SK-N-SH treated with all-trans-retinoic acid at 6 μM for 48 hours (cell line): ENCODE measurements at regions not wholly inside any gene's neighbourhood (a gene's known extent, or its start where the extent isn't known, plus 50 kb on each side); places are given as distances from the start of the nearest gene placed in this dataset.

ENCODE experiments used
- ATAC-seq: fragments of 200-7000 bp; cut with Tn5 transposase; 3 replicates; pipeline ENCODE4 v1.9.1; 2020; ENCODE audit warnings: mild to moderate bottlenecking, moderate library complexity
- ARNTL ChIP-seq: fragments of 450-650 bp; formaldehyde crosslinking; IDR thresholded peaks from 2 replicates; pipeline ENCODE4 v1.5.0; 2020; ENCODE audit warnings: low read depth, mild to moderate bottlenecking, moderate library complexity, borderline replicate concordance
- BACH2 ChIP-seq: fragments of 250-450 bp; sonication (Bioruptor Pico); IDR thresholded peaks from 2 replicates; pipeline ENCODE4 v1.9.0; 2021; ENCODE audit warnings: mild to moderate bottlenecking, borderline replicate concordance
- CREB5 ChIP-seq: fragments of 250-450 bp; sonication (Bioruptor Pico); IDR thresholded peaks from 2 replicates; pipeline ENCODE4 v1.5.1; 2020; ENCODE audit warnings: low read depth, mild to moderate bottlenecking, moderate library complexity
- CSDC2 ChIP-seq: fragments of 250-450 bp; sonication (Bioruptor Pico); IDR thresholded peaks from 2 replicates; pipeline ENCODE4 v1.5.0; 2020; ENCODE audit warnings: mild to moderate bottlenecking, moderate library complexity
- GLIS3 ChIP-seq: fragments of 250-450 bp; sonication (Bioruptor Pico); IDR thresholded peaks from 2 replicates; pipeline ENCODE4 v1.5.0; 2020; ENCODE audit warnings: mild to moderate bottlenecking, moderate library complexity
- ISL1 ChIP-seq: fragments of 250-450 bp; sonication (Bioruptor Pico); IDR thresholded peaks from 2 replicates; pipeline ENCODE4 v2.1.2; 2022; ENCODE audit warnings: mild to moderate bottlenecking, moderate library complexity
- OSR1 ChIP-seq: fragments of 250-450 bp; sonication (Bioruptor Pico); IDR thresholded peaks from 2 replicates; pipeline ENCODE4 v1.8.0; 2022; ENCODE audit warnings: moderate library complexity, mild to moderate bottlenecking, inconsistent platforms
- POU6F1 ChIP-seq: fragments of 250-450 bp; sonication (Bioruptor Pico); IDR thresholded peaks from 2 replicates; pipeline ENCODE4 v1.8.0; 2021; ENCODE audit warnings: low read depth, mild to moderate bottlenecking, moderate library complexity, borderline replicate concordance
- PPARA ChIP-seq: fragments of 250-450 bp; sonication (Bioruptor Pico); IDR thresholded peaks from 2 replicates; pipeline ENCODE4 v1.5.0; 2020; ENCODE audit warnings: mild to moderate bottlenecking, borderline replicate concordance
- RARB ChIP-seq: fragments of 250-450 bp; sonication (Bioruptor Pico); IDR thresholded peaks from 2 replicates; pipeline ENCODE4 v1.8.0; 2021; ENCODE audit warnings: mild to moderate bottlenecking, moderate library complexity
- SNAI2 ChIP-seq: fragments of 250-450 bp; sonication (Bioruptor Pico); IDR thresholded peaks from 2 replicates; pipeline ENCODE4 v1.5.0; 2020; ENCODE audit warnings: mild to moderate bottlenecking, moderate library complexity
- TCF4 ChIP-seq: fragments of 250-450 bp; sonication (Bioruptor Pico); IDR thresholded peaks from 2 replicates; pipeline ENCODE4 v1.8.0; 2021; ENCODE audit warnings: mild to moderate bottlenecking, moderate library complexity, borderline replicate concordance
- TOX ChIP-seq: fragments of 250-450 bp; sonication (Bioruptor Pico); IDR thresholded peaks from 2 replicates; pipeline ENCODE4 v1.8.0; 2021; ENCODE audit warnings: mild to moderate bottlenecking, moderate library complexity, borderline replicate concordance
- ZC3H10 ChIP-seq: fragments of 250-450 bp; sonication (Bioruptor Pico); IDR thresholded peaks from 2 replicates; pipeline ENCODE4 v1.5.1; 2021; ENCODE audit warnings: mild to moderate bottlenecking, moderate library complexity
- ZFP3 ChIP-seq: fragments of 250-450 bp; sonication (Bioruptor Pico); IDR thresholded peaks from 2 replicates; pipeline ENCODE4 v1.5.0; 2020; ENCODE audit warnings: mild to moderate bottlenecking, moderate library complexity
- ZFP30 ChIP-seq: fragments of 450-650 bp; formaldehyde crosslinking; IDR thresholded peaks from 2 replicates; pipeline ENCODE4 v1.5.0; 2022; ENCODE audit warnings: mild to moderate bottlenecking, moderate library complexity
- ZNF565 ChIP-seq: fragments of 450-650 bp; formaldehyde crosslinking; conservative IDR thresholded peaks from 2 replicates; pipeline ENCODE4 v1.5.0; 2020; ENCODE audit warnings: low read depth, mild to moderate bottlenecking, moderate library complexity
- ZNF70 ChIP-seq: fragments of 450-650 bp; formaldehyde crosslinking; IDR thresholded peaks from 2 replicates; pipeline ENCODE4 v1.5.0; 2020; ENCODE audit warnings: mild to moderate bottlenecking, moderate library complexity
- TF ChIP-seq, protein P1 (sequence below): fragments of 250-450 bp; sonication (Bioruptor Pico); IDR thresholded peaks from 2 replicates; pipeline ENCODE4 v1.8.0; 2020; ENCODE audit warnings: mild to moderate bottlenecking, moderate library complexity, borderline replicate concordance
- TF ChIP-seq, protein P2 (sequence below): fragments of 250-450 bp; sonication (Bioruptor Pico); IDR thresholded peaks from 2 replicates; pipeline ENCODE4 v1.5.1; 2021; ENCODE audit warnings: mild to moderate bottlenecking, moderate library complexity
- TF ChIP-seq, protein P3 (sequence below): fragments of 250-450 bp; sonication (Bioruptor Pico); IDR thresholded peaks from 2 replicates; pipeline ENCODE4 v1.5.0; 2020; ENCODE audit warnings: mild to moderate bottlenecking, moderate library complexity

- TF ChIP-seq ARNTL (CRISPR knock-in tag) (no peak), ZNF70 (CRISPR knock-in tag) (no peak), PPARA (no peak), GLIS3 (CRISPR knock-in tag) (no peak), TOX (no peak), TCF4 (CRISPR knock-in tag) (no peak), POU6F1 (no peak), SNAI2 (CRISPR knock-in tag) (no peak), ISL1 (no peak), BACH2 (CRISPR knock-in tag) (no peak), ZFP3 (CRISPR knock-in tag) (no peak), OSR1 (CRISPR knock-in tag) (no peak), CSDC2 (no peak)
- TF ChIP-seq, protein P1, sequence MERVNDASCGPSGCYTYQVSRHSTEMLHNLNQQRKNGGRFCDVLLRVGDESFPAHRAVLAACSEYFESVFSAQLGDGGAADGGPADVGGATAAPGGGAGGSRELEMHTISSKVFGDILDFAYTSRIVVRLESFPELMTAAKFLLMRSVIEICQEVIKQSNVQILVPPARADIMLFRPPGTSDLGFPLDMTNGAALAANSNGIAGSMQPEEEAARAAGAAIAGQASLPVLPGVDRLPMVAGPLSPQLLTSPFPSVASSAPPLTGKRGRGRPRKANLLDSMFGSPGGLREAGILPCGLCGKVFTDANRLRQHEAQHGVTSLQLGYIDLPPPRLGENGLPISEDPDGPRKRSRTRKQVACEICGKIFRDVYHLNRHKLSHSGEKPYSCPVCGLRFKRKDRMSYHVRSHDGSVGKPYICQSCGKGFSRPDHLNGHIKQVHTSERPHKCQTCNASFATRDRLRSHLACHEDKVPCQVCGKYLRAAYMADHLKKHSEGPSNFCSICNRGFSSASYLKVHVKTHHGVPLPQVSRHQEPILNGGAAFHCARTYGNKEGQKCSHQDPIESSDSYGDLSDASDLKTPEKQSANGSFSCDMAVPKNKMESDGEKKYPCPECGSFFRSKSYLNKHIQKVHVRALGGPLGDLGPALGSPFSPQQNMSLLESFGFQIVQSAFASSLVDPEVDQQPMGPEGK (CRISPR knock-in tag) = no peak
- no peak for ATAC-seq
Observed at GRCh38 chr6:159118924-159119323, 50.3 kb upstream of the FNDC1 start.

- TF ChIP-seq, protein P2, sequence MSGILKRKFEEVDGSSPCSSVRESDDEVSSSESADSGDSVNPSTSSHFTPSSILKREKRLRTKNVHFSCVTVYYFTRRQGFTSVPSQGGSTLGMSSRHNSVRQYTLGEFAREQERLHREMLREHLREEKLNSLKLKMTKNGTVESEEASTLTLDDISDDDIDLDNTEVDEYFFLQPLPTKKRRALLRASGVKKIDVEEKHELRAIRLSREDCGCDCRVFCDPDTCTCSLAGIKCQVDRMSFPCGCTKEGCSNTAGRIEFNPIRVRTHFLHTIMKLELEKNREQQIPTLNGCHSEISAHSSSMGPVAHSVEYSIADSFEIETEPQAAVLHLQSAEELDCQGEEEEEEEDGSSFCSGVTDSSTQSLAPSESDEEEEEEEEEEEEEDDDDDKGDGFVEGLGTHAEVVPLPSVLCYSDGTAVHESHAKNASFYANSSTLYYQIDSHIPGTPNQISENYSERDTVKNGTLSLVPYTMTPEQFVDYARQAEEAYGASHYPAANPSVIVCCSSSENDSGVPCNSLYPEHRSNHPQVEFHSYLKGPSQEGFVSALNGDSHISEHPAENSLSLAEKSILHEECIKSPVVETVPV (CRISPR knock-in tag) = no peak
- TF ChIP-seq SNAI2 (CRISPR knock-in tag) (no peak), ZC3H10 (CRISPR knock-in tag) (no peak), CREB5 (CRISPR knock-in tag) (no peak), TCF4 (CRISPR knock-in tag) (no peak), RARB (no peak), ZFP3 (CRISPR knock-in tag) (no peak), ZNF70 (CRISPR knock-in tag) (no peak)
- TF ChIP-seq, protein P1 (CRISPR knock-in tag) = no peak
- TF ChIP-seq, protein P3, sequence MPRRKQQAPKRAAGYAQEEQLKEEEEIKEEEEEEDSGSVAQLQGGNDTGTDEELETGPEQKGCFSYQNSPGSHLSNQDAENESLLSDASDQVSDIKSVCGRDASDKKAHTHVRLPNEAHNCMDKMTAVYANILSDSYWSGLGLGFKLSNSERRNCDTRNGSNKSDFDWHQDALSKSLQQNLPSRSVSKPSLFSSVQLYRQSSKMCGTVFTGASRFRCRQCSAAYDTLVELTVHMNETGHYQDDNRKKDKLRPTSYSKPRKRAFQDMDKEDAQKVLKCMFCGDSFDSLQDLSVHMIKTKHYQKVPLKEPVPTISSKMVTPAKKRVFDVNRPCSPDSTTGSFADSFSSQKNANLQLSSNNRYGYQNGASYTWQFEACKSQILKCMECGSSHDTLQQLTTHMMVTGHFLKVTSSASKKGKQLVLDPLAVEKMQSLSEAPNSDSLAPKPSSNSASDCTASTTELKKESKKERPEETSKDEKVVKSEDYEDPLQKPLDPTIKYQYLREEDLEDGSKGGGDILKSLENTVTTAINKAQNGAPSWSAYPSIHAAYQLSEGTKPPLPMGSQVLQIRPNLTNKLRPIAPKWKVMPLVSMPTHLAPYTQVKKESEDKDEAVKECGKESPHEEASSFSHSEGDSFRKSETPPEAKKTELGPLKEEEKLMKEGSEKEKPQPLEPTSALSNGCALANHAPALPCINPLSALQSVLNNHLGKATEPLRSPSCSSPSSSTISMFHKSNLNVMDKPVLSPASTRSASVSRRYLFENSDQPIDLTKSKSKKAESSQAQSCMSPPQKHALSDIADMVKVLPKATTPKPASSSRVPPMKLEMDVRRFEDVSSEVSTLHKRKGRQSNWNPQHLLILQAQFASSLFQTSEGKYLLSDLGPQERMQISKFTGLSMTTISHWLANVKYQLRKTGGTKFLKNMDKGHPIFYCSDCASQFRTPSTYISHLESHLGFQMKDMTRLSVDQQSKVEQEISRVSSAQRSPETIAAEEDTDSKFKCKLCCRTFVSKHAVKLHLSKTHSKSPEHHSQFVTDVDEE (CRISPR knock-in tag) = no peak
- no peak for ATAC-seq
Observed at GRCh38 chr6:159117563-159117962, 51.6 kb upstream of the FNDC1 start.

GRCh38 chr6:159117046-159117445, 52.2 kb upstream of the FNDC1 start:
- no peak for ATAC-seq
- TF ChIP-seq BACH2 (CRISPR knock-in tag) (no peak), ZFP3 (CRISPR knock-in tag) (no peak), ZC3H10 (CRISPR knock-in tag) (no peak), ZNF565 (no peak), POU6F1 (no peak), ISL1 (no peak), RARB (no peak), ZFP30 (CRISPR knock-in tag) (no peak), SNAI2 (CRISPR knock-in tag) (no peak)
- TF ChIP-seq, protein P2 (CRISPR knock-in tag) = no peak
- TF ChIP-seq, protein P1 (CRISPR knock-in tag) = no peak
